ENCODE measurements at regions not wholly inside any gene's neighbourhood (a gene's known extent, or its start where the extent isn't known, plus 50 kb on each side); places are given as distances from the start of the nearest gene placed in this dataset.

DNA sequence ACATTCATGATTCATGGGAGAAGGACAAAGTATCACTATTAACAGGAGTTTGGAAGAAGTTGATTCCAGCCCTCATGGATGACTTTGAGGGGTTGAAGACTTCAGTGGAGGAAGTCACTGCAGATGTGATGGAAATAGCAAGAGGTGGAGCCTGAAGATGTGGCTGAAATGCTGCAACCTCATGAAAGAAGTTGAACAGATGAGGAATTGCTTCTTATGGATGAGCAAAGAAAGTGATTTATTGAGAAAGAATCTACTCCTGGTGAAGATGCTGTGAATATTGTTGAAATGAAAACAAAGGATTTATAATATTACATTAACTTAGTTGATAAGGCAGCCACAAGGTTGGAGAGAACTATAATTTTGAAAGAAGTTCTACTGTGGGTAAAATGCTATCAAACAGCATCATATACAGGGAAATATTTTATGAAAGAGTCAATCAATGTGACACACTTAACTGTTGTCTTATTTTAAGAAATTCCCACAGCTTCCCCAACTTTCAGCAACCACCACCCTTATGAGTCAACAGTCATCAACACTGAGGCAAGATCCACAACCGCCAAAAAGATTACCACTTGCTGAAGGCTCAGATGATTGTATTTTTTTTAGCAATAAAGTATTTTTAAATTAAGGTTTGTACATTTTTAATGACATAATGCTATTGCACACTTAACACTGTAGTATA is 302.6 kb downstream of the CBLL2 start:
- ChIA-PET CTCF (interaction anchor here (0.7 kb wide), 1 partner anchor 14 kb away, joined by 3 read pairs; no protein-coding TSS in a partner anchor), POLR2A (no interaction called here)
- Histone ChIP-seq H3K9me3 (ENCODE audit: control insufficient read depth, insufficient read depth, low read depth, low read length) (no peaks in the 10 kb centered on the region), H3K4me3 (ENCODE audit: low read depth, low read length) (no peak overlapping the region), H3K4me1 (ENCODE audit: control insufficient read depth, insufficient read depth, low read length) (no peaks in the 10 kb centered on the region), H3K36me3 (ENCODE audit: control insufficient read depth in 2 of 2, insufficient read depth in 1 of 2, low read length in 2 of 2) (no peaks in the 10 kb centered on the region), H3K27ac (ENCODE audit: extremely low read depth, low read depth, low read length) (no peak overlapping the region)
- TF ChIP-seq ZNF157 (tag by site-specific recombination; IDR thresholded peaks at IDR 0.05) (no peak), ZNF24 (tag by site-specific recombination; IDR thresholded peaks at IDR 0.05) (no peak), ZNF391 (tag by site-specific recombination; IDR thresholded peaks at IDR 0.05; ENCODE audit: borderline replicate concordance, low read depth) (no peak), ZNF350 (tag by site-specific recombination; IDR thresholded peaks at IDR 0.05) (no peak), ZNF248 (tag by site-specific recombination; IDR thresholded peaks at IDR 0.05) (no peak), ZNF629 (tag by site-specific recombination; IDR thresholded peaks at IDR 0.05) (no peak), ZNF776 (tag by site-specific recombination; IDR thresholded peaks at IDR 0.05; ENCODE audit: borderline replicate concordance) (no peak), TCF7L2 (IDR thresholded peaks at IDR 0.05; ENCODE audit: borderline replicate concordance, low read depth, low read length) (no peak)
- TF ChIP-seq, protein P1, sequence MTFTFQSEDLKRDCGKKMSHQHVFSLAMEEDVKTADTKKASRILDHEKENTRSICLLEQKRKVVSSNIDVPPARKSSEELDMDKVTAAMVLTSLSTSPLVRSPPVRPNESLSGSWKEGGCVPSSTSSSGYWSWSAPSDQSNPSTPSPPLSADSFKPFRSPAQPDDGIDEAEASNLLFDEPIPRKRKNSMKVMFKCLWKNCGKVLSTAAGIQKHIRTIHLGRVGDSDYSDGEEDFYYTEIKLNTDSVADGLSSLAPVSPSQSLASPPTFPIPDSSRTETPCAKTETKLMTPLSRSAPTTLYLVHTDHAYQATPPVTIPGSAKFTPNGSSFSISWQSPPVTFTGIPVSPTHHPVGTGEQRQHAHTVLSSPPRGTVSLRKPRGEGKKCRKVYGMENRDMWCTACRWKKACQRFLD (tag by site-specific recombination; IDR thresholded peaks at IDR 0.05), result no peak

DNA sequence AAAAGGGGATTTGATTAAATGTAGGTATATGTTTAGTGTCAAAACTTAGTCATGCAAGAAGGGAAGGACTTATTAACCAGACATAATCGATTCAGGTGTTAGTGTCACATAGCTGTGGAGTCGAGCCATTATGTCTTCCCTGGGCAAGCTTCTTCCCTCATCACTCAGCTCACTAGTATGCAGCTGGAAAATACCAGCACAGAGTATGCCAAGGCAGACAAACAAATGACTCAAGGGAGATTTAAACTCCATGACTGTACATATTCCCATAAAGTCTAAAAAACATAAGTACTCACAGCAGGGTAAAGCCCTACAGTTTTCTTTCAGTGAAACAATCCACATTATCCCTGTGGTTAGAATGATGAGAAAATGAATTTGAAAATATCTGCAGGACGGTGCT is 304.5 kb downstream of the CBLL2 start:
- POLR2A ChIA-PET, result no interaction called here
- Histone ChIP-seq H3K9me3 (ENCODE audit: control insufficient read depth, insufficient read depth, low read depth, low read length) (no peaks in the 10 kb centered on the region), H3K27ac (ENCODE audit: extremely low read depth, low read depth, low read length) (no peak overlapping the region), H3K4me1 (ENCODE audit: control insufficient read depth, insufficient read depth, low read length) (no peaks in the 10 kb centered on the region), H3K36me3 (ENCODE audit: control insufficient read depth in 2 of 2, insufficient read depth in 1 of 2, low read length in 2 of 2) (no peaks in the 10 kb centered on the region), H3K4me3 (ENCODE audit: low read depth, low read length) (no peak overlapping the region)
- CTCF ChIA-PET, result interaction anchor here (0.6 to 1.7 kb wide), 3 partner anchors 9 to 441 kb away, joined by 3 to 5 read pairs (median 3); no protein-coding TSS in a partner anchor
- TF ChIP-seq KLF9 (tag by site-specific recombination; IDR thresholded peaks at IDR 0.05; ENCODE audit: low read depth) (no peak), YY2 (tag by site-specific recombination; IDR thresholded peaks at IDR 0.05) (no peak), ZNF248 (tag by site-specific recombination; IDR thresholded peaks at IDR 0.05) (no peak), ZEB2 (tag by site-specific recombination; IDR thresholded peaks at IDR 0.05) (no peak), KLF7 (tag by site-specific recombination; IDR thresholded peaks at IDR 0.05; ENCODE audit: borderline replicate concordance) (no peak), ZNF416 (tag by site-specific recombination; IDR thresholded peaks at IDR 0.05) (no peak), ZNF10 (tag by site-specific recombination; IDR thresholded peaks at IDR 0.05) (no peak), ZNF571 (tag by site-specific recombination; IDR thresholded peaks at IDR 0.05) (no peak), ZIC2 (tag by site-specific recombination; IDR thresholded peaks at IDR 0.05) (no peak), ZNF423 (tag by site-specific recombination; IDR thresholded peaks at IDR 0.05) (no peak)
- TF ChIP-seq, protein P2, sequence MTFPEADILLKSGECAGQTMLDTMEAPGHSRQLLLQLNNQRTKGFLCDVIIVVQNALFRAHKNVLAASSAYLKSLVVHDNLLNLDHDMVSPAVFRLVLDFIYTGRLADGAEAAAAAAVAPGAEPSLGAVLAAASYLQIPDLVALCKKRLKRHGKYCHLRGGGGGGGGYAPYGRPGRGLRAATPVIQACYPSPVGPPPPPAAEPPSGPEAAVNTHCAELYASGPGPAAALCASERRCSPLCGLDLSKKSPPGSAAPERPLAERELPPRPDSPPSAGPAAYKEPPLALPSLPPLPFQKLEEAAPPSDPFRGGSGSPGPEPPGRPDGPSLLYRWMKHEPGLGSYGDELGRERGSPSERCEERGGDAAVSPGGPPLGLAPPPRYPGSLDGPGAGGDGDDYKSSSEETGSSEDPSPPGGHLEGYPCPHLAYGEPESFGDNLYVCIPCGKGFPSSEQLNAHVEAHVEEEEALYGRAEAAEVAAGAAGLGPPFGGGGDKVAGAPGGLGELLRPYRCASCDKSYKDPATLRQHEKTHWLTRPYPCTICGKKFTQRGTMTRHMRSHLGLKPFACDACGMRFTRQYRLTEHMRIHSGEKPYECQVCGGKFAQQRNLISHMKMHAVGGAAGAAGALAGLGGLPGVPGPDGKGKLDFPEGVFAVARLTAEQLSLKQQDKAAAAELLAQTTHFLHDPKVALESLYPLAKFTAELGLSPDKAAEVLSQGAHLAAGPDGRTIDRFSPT (tag by site-specific recombination; IDR thresholded peaks at IDR 0.05), result no peak
- TF ChIP-seq, protein P3, sequence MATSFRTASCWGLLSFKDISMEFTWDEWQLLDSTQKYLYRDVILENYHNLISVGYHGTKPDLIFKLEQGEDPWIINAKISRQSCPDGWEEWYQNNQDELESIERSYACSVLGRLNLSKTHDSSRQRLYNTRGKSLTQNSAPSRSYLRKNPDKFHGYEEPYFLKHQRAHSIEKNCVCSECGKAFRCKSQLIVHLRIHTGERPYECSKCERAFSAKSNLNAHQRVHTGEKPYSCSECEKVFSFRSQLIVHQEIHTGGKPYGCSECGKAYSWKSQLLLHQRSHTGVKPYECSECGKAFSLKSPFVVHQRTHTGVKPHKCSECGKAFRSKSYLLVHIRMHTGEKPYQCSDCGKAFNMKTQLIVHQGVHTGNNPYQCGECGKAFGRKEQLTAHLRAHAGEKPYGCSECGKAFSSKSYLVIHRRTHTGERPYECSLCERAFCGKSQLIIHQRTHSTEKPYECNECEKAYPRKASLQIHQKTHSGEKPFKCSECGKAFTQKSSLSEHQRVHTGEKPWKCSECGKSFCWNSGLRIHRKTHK (tag by site-specific recombination; IDR thresholded peaks at IDR 0.05), result no peak
- TF ChIP-seq, protein P4, sequence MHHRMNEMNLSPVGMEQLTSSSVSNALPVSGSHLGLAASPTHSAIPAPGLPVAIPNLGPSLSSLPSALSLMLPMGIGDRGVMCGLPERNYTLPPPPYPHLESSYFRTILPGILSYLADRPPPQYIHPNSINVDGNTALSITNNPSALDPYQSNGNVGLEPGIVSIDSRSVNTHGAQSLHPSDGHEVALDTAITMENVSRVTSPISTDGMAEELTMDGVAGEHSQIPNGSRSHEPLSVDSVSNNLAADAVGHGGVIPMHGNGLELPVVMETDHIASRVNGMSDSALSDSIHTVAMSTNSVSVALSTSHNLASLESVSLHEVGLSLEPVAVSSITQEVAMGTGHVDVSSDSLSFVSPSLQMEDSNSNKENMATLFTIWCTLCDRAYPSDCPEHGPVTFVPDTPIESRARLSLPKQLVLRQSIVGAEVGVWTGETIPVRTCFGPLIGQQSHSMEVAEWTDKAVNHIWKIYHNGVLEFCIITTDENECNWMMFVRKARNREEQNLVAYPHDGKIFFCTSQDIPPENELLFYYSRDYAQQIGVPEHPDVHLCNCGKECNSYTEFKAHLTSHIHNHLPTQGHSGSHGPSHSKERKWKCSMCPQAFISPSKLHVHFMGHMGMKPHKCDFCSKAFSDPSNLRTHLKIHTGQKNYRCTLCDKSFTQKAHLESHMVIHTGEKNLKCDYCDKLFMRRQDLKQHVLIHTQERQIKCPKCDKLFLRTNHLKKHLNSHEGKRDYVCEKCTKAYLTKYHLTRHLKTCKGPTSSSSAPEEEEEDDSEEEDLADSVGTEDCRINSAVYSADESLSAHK (tag by site-specific recombination; IDR thresholded peaks at IDR 0.05), result no peak
- TF ChIP-seq, protein P5, sequence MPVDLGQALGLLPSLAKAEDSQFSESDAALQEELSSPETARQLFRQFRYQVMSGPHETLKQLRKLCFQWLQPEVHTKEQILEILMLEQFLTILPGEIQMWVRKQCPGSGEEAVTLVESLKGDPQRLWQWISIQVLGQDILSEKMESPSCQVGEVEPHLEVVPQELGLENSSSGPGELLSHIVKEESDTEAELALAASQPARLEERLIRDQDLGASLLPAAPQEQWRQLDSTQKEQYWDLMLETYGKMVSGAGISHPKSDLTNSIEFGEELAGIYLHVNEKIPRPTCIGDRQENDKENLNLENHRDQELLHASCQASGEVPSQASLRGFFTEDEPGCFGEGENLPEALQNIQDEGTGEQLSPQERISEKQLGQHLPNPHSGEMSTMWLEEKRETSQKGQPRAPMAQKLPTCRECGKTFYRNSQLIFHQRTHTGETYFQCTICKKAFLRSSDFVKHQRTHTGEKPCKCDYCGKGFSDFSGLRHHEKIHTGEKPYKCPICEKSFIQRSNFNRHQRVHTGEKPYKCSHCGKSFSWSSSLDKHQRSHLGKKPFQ (tag by site-specific recombination; IDR thresholded peaks at IDR 0.05), result no peak
- TF ChIP-seq, protein P1 (tag by site-specific recombination; IDR thresholded peaks at IDR 0.05), result no peak
- TF ChIP-seq, protein P6, sequence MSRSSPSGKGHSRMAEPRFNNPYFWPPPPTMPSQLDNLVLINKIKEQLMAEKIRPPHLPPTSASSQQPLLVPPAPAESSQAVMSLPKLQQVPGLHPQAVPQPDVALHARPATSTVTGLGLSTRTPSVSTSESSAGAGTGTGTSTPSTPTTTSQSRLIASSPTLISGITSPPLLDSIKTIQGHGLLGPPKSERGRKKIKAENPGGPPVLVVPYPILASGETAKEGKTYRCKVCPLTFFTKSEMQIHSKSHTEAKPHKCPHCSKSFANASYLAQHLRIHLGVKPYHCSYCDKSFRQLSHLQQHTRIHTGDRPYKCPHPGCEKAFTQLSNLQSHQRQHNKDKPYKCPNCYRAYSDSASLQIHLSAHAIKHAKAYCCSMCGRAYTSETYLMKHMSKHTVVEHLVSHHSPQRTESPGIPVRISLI (tag by site-specific recombination; IDR thresholded peaks at IDR 0.05), result no peak

All from HEK293 (cell line).